Left cardiac atrium (tissue), 4 donors: ENCODE measurements at regions not wholly inside any gene's neighbourhood (a gene's known extent, or its start where the extent isn't known, plus 50 kb on each side); places are given as distances from the start of the nearest gene placed in this dataset.

Experiments
- ATAC-seq, 2 donors: fragments of 200-7000 bp; cut with Tn5 transposase; one replicate each; pipeline ENCODE4 v1.9.1; 2020; ENCODE audit warnings: mild to moderate bottlenecking in 2 of 2, moderate library complexity in 2 of 2
- DNase-seq: peaks from one replicate; pipeline ENCODE4 v3.0.0-alpha.2; 2020
- intact Hi-C, 2 donors: fragments of 100-400 bp; cut with DNase I; formaldehyde crosslinking; loops; one replicate each; pipeline versions ENCODE4 v1.14.1 to v1.15.1; 2022 to 2023
- donor health status: DM: no; HTN: yes; CAD: no.
- donor health status: DM: no; HTN: yes; CAD: no; lungs with severe emphysema.
- donor health status: DM: yes; HTN: yes; CAD: no.
- donor health status: Dilated cardiomyopathy.

DNA sequence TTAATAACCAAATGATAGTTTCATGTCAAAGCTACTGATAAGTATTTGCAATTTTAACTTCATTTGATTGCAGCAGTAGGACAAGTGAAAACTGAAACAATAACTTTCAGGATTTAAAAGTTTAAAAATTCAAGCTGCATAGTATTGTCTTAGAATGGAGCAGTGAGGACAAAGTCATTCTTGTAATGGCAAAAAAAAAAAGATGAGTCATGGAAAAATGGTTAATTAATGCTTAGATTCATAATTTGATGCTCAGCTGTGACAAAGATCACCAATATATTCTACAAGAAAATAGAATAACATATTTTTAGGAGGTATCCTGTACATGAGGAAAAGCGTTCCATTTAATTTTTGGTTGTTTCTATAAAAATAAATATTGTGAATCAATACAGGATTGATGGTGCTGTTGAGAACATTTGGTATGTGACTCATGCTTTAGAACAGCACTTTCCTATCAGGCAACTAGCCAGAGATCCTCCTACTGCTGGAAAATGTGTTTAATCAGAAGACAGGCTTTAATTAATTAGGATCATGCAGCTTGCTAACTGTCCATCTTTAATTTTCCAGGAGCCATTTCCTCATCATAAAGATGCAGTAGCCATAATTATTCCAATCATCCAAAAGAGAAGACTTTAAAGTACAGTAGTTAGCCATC is 239.0 kb upstream of the MMADHC start:
- no peak for ATAC-seq
- no peak for DNase-seq
- intact Hi-C loops = no loop called here

DNA sequence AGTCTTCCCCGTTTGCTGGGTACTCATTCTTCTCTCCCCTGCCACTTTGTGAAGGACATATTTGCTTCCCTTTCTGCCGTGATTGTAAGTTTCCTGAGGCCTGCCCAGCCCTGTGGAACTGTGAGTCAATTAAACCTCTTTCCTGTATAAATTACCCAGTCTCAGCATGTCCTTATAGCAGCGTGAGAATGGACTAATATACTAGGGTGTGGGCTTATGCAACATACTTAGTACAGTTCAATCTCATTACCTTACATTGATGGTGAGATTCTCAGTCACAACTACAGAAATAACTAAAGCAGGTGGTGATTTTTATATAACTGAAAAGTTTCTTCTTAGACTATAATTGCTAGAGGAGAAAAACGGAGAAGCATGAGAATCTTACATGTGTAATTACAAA is 237.9 kb upstream of the MMADHC start:
- no peak for DNase-seq
- no peak for ATAC-seq
- intact Hi-C loops = no loop called here

DNA sequence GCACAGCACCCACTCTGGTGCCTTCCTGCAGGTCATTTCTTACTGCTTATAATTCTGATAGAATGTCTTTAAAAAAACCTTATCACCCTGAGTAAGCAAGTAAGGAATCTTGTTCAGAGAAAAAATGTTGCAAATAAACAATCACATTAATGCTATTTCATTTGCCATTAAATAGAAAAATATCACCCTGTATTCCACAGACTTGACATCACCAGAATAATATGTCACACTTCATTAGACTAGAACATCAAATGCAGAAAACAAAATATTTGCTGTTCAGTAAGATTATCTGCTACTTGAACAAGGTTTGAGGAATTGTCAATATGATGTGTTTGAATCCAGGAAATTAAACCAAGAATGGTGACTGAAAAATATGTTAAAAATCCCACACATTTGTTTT is 236.6 kb upstream of the MMADHC start:
- ATAC-seq (no peak), DNase-seq (no peak)
- intact Hi-C loops = no loop called here

DNA sequence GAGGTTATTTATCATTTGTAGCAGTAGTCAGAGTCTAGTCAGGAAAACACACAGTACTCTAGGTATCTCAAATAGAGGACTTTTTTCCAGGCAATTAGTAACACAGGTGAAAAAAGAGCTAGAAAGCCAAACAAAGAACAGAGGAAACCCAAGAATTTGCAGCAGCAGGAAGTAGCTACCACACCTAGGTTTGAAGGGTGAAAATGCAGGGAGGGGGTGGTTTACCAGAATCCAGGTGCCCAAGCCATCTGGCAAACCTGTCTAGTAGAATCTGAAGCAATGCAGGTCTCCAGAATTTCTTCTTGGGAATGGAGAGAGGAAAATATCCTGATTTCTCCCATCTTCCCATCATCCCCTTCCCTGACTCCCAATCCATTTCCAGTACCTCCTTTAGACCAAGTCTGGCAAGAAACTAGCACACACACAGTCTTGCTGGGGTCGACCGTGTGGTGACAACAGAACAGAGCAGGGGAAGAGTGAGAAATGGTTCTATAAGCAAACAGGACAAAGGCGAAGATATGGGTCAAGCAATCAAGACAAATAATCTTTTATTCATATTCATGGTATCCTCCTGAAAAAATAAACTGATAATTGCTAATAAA is 231.9 kb upstream of the MMADHC start:
- intact Hi-C loops = no loop called here
- ATAC-seq (no peak), DNase-seq (no peak)

DNA sequence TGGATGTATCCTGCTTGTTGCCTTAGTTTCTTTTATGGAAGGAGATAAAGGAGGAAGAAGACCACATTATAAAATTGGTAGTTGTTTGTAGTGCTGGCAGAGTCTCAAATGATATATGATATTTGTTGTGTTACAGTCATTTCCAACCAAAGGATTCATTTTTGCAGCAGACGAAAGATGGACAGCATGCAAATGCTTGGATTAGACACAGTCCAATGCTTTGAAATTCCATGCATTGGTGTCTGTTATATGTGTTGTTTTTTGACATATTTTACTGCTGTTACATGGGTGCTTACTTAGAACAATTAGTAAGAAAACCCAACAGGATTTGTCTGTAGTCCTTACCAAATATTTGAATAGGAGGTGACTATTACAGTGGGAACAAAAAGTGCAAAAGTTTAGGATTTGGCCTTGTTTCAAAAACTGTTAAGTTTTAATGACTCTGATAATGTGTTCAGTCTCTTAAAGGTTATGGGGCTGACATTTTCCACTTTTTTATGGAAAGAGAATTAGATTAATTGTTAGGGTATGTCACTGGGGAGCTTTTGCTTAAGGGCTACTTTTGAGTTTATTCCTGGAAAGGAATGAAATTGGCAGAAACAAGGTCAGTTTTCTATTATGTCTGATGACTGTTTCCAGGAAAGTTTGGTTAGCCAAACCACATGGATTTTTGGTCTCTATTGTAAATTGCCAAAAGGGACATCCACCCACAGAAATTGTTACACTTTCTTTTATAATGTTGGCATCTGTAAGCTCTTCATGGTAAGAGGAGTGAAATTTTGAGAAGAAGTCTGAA is 229.4 kb upstream of the MMADHC start:
- ATAC-seq (no peak), DNase-seq (no peak)
- intact Hi-C loops = no loop called here

DNA sequence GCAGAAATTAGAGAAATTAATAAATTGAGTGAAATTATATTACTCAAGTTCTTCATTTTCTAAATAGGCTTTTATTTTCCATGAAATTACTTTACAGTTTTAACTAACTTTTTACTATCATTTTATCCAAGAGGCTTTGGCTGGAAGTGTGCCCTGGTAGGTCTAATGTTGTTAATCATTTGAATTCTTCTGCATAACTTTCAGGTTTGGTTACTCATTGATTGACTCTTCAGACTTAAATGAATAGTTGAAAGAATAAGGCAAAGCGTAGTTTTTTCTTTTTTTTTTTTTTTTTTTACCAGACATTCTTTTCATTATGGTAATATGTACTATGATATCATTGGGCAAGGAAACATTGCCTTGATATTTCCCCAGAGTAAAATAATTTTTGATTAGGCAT is 228.4 kb upstream of the MMADHC start:
- intact Hi-C loops = no loop called here
- no peak for ATAC-seq
- DNase-seq = no peak

DNA sequence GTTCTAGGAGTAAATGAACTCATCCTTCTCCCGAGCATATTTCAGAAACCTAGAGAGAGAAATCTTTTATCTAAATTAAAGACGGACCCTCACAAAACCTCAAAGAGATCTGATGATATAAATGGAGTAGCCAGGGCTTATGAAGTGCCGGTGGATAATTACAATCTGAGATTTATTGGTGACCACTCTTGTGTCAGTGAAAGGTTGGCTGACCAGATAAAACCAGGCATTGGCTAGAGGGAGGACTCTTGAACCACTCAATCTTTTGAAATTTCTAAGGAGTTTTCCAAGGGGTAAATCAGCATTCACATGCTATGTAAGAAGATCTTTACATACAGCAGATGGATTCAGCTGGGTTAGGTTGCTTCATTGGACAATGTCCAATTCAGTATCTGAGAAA is 227.3 kb upstream of the MMADHC start:
- ATAC-seq (no peak), DNase-seq (no peak)
- intact Hi-C loops = no loop called here

DNA sequence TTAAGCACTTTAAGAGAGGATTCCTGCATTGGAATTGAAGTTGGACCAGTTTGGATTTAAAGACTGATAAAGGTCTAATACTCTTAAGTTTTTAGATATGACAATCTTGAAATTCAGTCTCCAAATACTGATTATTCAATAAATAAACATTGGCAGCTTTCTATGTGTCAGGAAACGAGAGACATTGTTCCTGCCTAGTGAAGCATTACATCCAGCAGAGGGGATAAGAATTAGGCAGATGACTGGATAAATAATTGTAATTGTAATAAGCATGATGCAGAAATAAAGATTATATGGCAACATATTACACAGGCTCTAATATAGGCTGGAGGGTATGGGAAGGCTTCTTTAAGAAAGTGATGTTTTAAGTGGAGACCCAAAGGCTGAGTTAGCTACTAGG is 226.5 kb upstream of the MMADHC start:
- DNase-seq = no peak
- no peak for ATAC-seq
- intact Hi-C loops = no loop called here

DNA sequence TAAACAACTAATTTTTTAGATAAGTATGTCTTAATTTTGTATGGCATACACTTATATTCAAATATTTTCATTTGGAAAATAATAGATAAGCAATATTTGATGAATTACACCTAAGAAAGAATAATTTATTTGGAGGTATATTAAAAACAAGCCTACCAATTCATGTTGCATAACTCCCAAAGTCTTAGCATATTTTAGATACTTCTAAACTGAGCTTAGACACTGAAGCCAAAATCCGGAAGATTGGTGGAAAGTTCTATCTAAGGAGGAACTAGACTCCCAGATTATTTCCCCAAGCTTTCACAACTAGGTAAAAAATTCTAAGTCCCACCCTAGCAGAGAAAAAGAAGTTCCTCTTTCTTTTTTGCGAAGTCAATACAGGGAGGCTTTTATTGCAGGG is 221.0 kb upstream of the MMADHC start:
- intact Hi-C loops = no loop called here
- ATAC-seq = no peak
- no peak for DNase-seq

DNA sequence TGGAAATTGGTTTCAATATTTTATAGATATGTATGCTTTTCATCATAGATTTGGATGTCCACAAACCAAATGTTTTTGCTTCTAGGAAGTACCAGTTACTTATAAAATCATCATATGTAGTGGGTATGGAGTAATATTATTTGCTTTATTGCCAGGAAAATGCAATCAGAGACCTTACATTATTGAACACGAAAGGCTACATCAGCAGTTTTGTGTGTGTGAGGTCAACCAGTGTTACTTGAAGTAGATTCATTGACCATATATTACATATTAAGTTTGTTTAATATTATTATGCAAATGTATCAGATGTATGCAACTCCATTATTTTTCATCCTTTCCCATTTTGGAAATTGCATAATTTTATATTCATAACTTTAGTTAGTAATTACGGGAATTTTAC is 219.1 kb upstream of the MMADHC start:
- DNase-seq (no peak), ATAC-seq (no peak)
- intact Hi-C loops = no loop called here

DNA sequence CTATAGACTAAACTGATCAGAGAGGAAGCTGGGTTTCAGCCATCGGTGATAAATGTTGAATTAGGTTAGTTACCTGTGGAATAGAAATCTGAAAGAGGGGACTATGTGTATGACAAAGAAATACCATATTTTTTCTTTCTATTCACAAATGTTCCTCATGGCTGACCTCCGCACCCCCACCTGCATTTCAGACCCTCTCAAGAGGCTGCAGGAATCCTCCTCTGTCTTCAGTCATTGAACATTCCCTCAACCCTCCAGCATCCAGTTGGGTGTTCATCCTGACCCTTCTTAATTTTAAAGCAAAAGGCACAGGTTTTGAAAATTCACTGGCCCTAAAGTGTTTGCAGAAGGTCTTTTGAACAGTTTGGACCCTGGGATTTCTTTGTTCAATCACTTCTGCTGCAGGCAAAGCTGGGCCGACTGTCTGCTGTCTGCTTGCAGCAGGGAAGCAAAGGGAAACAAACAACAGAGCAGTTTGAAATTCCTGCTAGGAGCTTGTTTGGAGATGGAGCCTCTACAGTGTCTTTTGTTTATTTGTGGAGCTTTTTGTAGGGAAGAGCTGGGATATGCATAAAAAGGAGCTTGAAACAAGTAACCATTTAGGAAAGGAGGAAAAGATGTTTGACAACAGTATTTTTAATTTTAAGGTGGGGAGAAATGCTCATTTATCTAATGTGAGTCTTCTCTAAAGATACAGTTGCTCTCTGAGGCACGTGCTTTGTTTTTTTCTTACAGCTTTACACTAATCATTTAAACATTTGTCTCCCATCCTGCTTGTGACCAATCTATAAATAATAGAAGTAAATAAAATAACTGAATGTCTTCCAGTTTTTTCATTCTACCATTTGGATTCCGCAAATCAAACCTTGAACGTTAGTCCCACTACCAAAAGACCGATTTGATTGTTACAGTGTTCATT is 213.3 kb upstream of the MMADHC start:
- intact Hi-C loops = no loop called here
- DNase-seq (no peak), ATAC-seq (no peak)

DNA sequence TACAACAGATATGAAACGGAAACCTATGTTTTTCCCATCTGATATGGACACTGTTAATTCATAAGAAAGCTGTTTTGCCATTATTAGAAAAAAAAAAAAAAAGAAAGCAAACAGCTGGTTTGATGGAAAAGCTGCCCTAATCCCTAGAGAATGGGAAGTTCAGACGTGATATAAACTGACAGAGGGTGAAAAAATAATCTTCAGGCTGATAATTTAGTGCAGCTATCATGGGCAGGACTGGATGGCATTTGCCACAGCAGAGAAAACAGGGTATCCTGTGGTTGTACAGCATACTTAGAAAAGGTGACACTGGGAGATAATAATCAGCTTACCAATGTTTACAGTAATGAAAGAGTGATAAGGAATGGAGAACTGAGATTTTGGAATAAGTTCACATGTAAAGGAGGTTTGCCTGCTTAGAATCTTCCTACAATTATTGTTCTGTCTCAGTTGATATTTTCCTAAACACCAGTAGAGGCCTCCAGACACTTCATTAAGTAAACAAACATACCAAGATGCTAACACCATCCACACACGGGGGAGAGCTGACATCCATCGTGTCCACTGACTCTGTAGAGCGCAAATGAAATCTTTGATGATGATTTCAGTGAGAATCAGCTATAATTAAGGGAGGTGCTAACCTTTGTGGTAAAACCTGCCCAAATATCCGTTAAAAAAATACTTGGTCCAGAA is 211.6 kb upstream of the MMADHC start:
- intact Hi-C loops = no loop called here
- ATAC-seq (peak; percentile 77 to 78), DNase-seq (no peak)

DNA sequence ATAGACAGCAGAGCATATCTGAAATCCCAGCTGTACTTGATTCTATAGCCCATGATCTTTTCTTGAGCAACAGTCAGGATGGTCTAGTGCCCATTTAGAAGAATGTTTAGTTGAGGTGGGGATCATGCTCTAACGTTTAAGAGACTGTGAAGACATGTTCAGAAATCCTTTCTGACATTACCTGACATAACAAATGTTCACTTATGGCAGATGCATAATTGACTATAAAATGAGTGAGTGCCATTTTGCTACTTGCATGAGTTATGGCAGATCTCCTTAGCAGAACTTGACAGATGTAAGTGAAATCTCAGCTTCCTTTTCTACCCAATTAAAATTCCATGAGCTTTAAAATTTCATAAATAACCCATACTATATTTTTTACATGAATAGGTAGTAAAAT is 209.5 kb upstream of the MMADHC start:
- no peak for DNase-seq
- no peak for ATAC-seq
- intact Hi-C loops = no loop called here

DNA sequence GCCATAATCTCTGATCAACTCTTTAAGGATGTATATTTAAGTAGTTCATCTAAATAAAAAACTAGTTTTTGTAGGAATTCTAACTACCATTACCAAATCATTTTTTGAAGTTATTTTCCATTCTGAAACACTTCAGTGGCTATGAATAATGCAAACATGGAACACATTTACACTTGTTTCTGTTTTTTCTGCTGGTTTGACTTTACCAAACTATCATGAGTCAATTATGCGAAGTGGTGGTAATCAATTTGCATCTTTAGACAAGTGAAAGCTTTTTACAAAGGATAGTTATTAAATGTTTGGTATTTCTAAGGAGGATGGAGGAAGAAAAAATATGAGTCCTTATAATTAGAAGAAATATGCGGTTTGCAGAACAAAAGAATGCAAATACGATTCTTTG is 202.0 kb upstream of the MMADHC start:
- intact Hi-C loops = no loop called here
- no peak for DNase-seq
- no peak for ATAC-seq

DNA sequence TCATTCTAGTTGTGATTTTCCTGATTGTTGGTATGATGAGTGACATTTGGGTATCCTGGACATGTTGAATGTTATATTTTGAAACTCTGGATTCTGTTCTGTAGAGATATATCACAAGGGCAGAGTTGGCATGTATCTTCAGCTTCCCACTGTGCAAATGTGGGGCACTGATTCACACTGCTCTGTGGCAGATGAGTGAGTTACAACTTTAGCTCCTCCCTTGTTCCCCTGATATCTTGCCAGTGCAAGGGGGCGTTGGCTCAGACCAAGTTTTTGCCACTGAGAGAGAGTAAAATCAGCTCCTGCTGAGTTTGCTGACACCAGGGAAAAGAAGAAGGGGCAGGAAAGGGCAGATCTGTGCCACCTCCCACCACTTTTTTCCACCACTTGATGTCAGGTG is 199.6 kb upstream of the MMADHC start:
- peak in 1 of 2 donors; percentile 21 for ATAC-seq
- intact Hi-C loops = no loop called here
- DNase-seq = no peak

DNA sequence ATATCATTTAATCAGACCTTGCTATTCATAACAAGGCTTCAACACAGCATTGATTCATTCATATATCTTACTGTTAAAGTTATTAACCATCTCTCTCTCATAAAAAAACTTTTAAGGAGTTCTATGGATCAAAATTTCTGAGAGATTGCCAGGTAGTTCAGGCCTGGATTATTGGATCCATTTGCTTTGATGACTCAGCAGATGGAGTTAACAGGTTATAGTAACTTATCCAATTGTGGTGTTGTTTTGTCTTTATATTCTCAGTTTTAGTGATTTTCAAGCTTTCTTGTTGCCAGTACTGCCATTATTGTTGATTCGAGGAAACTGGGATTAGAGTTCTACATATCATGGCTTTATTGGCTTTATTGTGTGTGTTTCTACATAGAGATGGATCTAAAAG is 195.7 kb upstream of the MMADHC start:
- ATAC-seq (no peak), DNase-seq (no peak)
- intact Hi-C loops = no loop called here

DNA sequence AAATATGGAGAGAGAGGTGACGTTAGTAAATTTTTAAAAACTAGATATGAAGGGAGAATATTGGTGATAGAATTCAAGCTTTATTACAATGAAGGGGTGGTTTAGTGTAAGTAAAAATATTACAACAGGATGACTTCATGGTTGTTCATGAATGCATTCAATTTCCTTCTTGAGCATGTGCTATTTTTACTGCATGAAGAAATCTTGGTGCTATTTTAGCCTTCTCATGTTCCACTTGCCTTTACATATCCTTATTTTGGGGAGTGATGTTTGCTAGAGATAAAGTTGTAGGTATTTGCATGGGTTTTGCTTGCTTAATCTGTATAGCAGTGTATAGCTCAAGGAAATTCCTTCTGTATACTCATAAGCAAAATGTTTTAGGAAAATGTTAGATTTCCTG is 195.0 kb upstream of the MMADHC start:
- no peak for DNase-seq
- ATAC-seq = no peak
- intact Hi-C loops = no loop called here

DNA sequence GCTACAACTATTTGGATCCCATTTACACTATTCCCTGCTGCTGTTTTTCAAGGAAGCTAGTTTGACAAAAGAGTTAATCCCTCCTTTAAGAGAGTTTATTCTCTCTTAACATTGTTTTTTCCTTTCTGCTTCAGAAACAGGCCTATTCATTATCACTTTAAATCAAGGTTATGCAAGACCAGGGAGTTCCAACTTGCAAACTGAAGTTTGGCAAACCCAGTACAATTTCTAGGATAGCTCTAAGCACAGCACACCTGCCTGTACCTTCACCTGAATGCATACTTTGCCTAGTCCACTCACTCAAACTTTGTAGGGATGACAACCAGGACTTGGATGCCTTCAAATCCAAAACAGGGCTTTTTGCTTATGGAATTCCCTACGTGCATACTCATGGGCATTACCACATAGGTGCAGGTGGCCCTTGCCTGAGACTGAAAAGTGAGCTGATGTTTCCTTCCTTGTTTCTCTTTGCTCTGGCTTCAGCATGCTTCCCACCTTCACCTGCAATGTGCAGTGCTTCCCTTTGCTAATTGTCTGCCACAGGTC is 193.8 kb upstream of the MMADHC start:
- ATAC-seq (no peak), DNase-seq (no peak)
- intact Hi-C loops = no loop called here

DNA sequence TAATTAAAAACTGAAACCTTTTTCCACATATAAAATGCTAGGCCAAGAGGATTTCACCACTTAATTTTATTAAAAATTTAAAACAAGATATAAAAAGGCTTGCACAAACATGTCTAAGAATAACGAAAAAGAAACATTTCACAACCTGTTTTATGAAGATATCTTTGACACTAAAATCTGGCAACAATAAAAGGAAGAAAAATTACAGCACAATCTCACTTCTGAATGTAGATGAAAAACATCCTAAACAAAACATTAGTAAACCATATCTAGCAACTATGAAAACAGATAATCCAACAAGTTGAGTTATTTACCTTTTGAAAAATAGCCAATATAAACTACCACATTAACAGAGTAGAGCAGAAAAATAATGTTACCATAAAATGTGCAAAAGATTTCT is 185.4 kb upstream of the MMADHC start:
- DNase-seq = no peak
- intact Hi-C loops = no loop called here
- no peak for ATAC-seq
